AG10803 (cell line): ENCODE measurements at regions not wholly inside any gene's neighbourhood (a gene's known extent, or its start where the extent isn't known, plus 50 kb on each side); places are given as distances from the start of the nearest gene placed in this dataset.

ENCODE experiments used
- DNase-seq: peaks from one replicate; pipeline ENCODE4 v3.0.0; 2010; ENCODE audit warnings: low read depth
- H3K4me3 ChIP-seq: 2 replicates; pipeline ENCODE4 v1.5.1; 2011; ENCODE audit warnings: mild to moderate bottlenecking, low read length, control low read depth
- TF ChIP-seq, protein P1 (sequence below): conservative IDR thresholded peaks from 2 replicates; pipeline ENCODE4 v1.5.1; 2011; ENCODE audit warnings: mild to moderate bottlenecking, low read length, control low read depth, inconsistent platforms

- H3K4me3 ChIP-seq = no peak overlapping the region
- DNase-seq = no peak
- TF ChIP-seq, protein P1, sequence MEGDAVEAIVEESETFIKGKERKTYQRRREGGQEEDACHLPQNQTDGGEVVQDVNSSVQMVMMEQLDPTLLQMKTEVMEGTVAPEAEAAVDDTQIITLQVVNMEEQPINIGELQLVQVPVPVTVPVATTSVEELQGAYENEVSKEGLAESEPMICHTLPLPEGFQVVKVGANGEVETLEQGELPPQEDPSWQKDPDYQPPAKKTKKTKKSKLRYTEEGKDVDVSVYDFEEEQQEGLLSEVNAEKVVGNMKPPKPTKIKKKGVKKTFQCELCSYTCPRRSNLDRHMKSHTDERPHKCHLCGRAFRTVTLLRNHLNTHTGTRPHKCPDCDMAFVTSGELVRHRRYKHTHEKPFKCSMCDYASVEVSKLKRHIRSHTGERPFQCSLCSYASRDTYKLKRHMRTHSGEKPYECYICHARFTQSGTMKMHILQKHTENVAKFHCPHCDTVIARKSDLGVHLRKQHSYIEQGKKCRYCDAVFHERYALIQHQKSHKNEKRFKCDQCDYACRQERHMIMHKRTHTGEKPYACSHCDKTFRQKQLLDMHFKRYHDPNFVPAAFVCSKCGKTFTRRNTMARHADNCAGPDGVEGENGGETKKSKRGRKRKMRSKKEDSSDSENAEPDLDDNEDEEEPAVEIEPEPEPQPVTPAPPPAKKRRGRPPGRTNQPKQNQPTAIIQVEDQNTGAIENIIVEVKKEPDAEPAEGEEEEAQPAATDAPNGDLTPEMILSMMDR = no peak
Observed at GRCh38 chr3:135771760-135772159, 193.8 kb upstream of the PPP2R3A start.

GRCh38 chr3:135779024-135779423 is 186.5 kb upstream of the PPP2R3A start:
- TF ChIP-seq, protein P1 = no peak
- no peak overlapping the region for H3K4me3 ChIP-seq
- no peak for DNase-seq

GRCh38 chr3:135779590-135780235 is 185.8 kb upstream of the PPP2R3A start:
- DNase-seq = peak; percentile 29
- H3K4me3 ChIP-seq = no peak overlapping the region
- TF ChIP-seq, protein P1 = no peak

- DNase-seq = no peak
- H3K4me3 ChIP-seq = no peak overlapping the region
Observed at GRCh38 chr3:135781026-135781815, 184.3 kb upstream of the PPP2R3A start.

DNA sequence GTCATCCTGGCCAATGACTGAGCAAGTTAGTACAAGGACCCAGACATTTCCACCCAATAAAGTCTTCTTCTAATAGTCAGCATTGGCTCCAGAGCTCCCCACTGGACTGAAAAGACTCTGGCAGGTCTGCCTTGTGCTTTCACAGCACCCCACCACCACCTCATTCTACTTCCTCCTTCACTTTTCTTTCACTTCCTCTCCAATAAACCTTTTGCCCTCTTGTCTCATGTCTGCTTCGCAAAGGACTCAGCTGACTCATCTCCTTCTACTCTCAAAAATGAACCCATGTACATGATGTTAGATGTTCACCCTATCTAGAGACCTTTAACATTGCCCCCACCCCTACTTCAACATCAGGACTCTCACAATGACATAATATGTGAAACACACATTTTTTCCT is 181.0 kb upstream of the PPP2R3A start:
- no peak for DNase-seq
- TF ChIP-seq, protein P1 = no peak

More at GRCh38 chr3:135781026-135781815, 184.3 kb upstream of the PPP2R3A start:
- TF ChIP-seq, protein P1 = no peak

DNA sequence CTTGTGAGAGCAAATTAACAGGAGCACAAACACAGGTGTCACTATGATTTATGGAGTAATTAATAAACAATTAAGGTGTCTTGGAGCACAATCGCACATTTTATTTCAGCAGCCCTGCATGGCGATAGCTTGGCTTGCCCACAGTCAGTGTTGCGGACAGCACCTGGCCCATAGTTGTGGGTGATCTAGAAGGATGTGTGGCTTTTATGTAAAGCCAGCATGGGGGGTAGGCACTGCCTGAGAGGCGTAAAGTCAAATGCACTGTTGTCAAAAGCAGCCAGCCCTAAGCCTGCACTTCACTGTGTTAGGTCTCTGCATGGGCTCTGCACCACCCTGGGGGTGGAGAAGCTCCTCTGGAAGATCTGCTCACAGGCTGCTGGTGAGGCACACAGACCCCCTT is 177.4 kb upstream of the PPP2R3A start:
- TF ChIP-seq, protein P1 = no peak
- no peak overlapping the region for H3K4me3 ChIP-seq
- DNase-seq = no peak

More for the DNA sequence above, 181.0 kb upstream of the PPP2R3A start:
- H3K4me3 ChIP-seq = no peak overlapping the region

DNA sequence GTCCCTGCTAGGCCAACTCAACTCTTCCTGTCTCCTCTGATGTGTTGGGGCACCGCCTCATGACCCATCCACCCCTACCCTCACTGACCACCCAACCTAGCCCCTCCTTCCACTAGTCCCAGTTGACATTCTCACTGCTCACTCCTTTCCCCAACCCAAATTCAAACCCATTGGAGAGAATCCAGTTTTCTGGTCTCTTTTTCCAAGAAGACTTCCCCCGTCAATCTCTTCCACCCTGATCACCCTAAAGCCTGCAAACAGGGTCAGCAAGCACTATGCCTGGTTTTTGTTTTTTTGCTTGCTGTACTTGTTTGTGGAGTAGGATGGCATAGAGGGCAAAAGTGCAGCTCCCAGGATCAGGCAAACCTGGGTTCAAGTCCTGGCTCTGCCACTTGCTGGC is 176.6 kb upstream of the PPP2R3A start:
- DNase-seq = no peak
- TF ChIP-seq, protein P1 = no peak
- H3K4me3 ChIP-seq = no peak overlapping the region
